Inferior parietal cortex (tissue), 1 donor: ENCODE measurements at regions not wholly inside any gene's neighbourhood (a gene's known extent, or its start where the extent isn't known, plus 50 kb on each side); places are given as distances from the start of the nearest gene placed in this dataset.

Experiments used
- DNase-seq: peaks from one replicate; pipeline ENCODE4 v3.0.0-alpha.2; 2016; ENCODE audit errors: extremely low spot score

GRCh38 chr7:21359163-21359562 lies 68.7 kb upstream of the SP4 start:
- no peak for DNase-seq

GRCh38 chr7:21361413-21362125 lies 66.3 kb upstream of the SP4 start:
- no peak for DNase-seq

GRCh38 chr7:21364801-21365271 lies 63.0 kb upstream of the SP4 start:
- DNase-seq: no peak

- DNase-seq: no peak
Measured at GRCh38 chr7:21365866-21366624, 61.8 kb upstream of the SP4 start.

- no peak for DNase-seq
Measured at GRCh38 chr7:21367081-21367480, 60.8 kb upstream of the SP4 start.

- DNase-seq: no peak
Measured at GRCh38 chr7:21367537-21367936, 60.3 kb upstream of the SP4 start.

GRCh38 chr7:21368317-21368716 lies 59.6 kb upstream of the SP4 start:
- DNase-seq: no peak

- DNase-seq: no peak
Measured at GRCh38 chr7:21370283-21370982, 57.5 kb upstream of the SP4 start.

GRCh38 chr7:21371360-21371759 lies 56.5 kb upstream of the SP4 start:
- no peak for DNase-seq

GRCh38 chr7:21373031-21373430 lies 54.9 kb upstream of the SP4 start:
- no peak for DNase-seq

- DNase-seq: no peak
Measured at GRCh38 chr7:21374134-21374533, 53.7 kb upstream of the SP4 start.

GRCh38 chr7:21377545-21377944 lies 50.3 kb upstream of the SP4 start:
- no peak for DNase-seq
